Chondrocyte (in vitro differentiated cells): ENCODE measurements at regions not wholly inside any gene's neighbourhood (a gene's known extent, or its start where the extent isn't known, plus 50 kb on each side); places are given as distances from the start of the nearest gene placed in this dataset.

Source experiments
- DNase-seq: peaks from one replicate; pipeline ENCODE4 v3.0.0; 2021; ENCODE audit warnings: mixed read lengths, low spot score
- H3K27ac Mint-ChIP-seq: one replicate; pipeline ENCODE4 v1.8.0; 2021; ENCODE audit warnings: mild to moderate bottlenecking, moderate library complexity, mixed read lengths; ENCODE audit not compliant: unreplicated experiment
- H3K27me3 Mint-ChIP-seq: 2 replicates; pipeline ENCODE4 v1.8.0; 2021; ENCODE audit warnings: low read depth, mixed read lengths
- H3K36me3 Mint-ChIP-seq: 2 replicates; pipeline ENCODE4 v1.8.0; 2021; ENCODE audit warnings: low read depth, mixed read lengths
- H3K4me1 Mint-ChIP-seq: 2 replicates; pipeline ENCODE4 v1.8.0; 2021; ENCODE audit warnings: low read depth, mild to moderate bottlenecking, mixed read lengths
- H3K4me3 Mint-ChIP-seq: one replicate; pipeline ENCODE4 v1.8.0; 2021; ENCODE audit warnings: mild to moderate bottlenecking, moderate library complexity, mixed read lengths; ENCODE audit not compliant: unreplicated experiment
- H3K9me3 Mint-ChIP-seq: 2 replicates; pipeline ENCODE4 v1.8.0; 2021; ENCODE audit warnings: low read depth, mixed read lengths
- TF ChIP-seq, protein P1 (sequence below): fragments of 200-600 bp; sonication (generic); IDR thresholded peaks from 2 replicates; pipeline ENCODE4 v1.5.0; 2021; ENCODE audit warnings: antibody characterized with exemption, mild to moderate bottlenecking, moderate library complexity

DNA sequence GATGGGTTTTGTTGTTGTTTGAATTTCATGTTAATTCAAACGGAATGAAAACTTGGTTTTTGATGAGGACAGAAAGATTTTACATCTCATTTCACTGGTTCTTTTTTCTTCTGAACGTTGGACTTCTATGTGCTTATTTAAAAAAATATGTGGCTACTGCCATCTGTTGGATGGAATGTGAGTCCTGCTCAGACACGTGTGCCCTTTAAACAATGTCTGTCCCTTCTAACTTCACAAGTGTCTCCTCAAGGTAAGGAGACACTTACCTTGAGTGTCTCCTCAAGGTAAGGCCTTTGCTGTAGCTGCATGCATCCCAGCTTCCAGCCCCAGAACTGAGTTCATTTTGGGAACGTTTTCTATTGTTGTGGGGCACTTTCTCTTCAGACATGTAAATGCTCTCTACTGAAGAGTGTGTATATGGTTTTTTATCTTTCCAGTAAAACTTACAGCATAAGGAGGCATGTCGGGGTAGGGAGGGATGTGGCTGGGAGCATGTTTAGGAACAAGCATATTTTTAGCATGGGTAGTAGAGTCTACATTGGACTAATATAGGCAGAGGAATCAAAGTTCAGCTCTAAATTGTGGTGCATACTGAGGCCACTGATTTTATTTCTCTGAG, 63.1 kb upstream of the UBE3A start:
- peaks cover 12% of the 10 kb centered on the region for H3K4me1 Mint-ChIP-seq
- H3K27me3 Mint-ChIP-seq: no peaks in the 10 kb centered on the region
- peaks cover 7% of the 10 kb centered on the region for H3K9me3 Mint-ChIP-seq
- no peak for DNase-seq
- no peak overlapping the region for H3K27ac Mint-ChIP-seq
- H3K36me3 Mint-ChIP-seq: no peaks in the 10 kb centered on the region
- H3K4me3 Mint-ChIP-seq: no peak overlapping the region
- TF ChIP-seq, protein P1, sequence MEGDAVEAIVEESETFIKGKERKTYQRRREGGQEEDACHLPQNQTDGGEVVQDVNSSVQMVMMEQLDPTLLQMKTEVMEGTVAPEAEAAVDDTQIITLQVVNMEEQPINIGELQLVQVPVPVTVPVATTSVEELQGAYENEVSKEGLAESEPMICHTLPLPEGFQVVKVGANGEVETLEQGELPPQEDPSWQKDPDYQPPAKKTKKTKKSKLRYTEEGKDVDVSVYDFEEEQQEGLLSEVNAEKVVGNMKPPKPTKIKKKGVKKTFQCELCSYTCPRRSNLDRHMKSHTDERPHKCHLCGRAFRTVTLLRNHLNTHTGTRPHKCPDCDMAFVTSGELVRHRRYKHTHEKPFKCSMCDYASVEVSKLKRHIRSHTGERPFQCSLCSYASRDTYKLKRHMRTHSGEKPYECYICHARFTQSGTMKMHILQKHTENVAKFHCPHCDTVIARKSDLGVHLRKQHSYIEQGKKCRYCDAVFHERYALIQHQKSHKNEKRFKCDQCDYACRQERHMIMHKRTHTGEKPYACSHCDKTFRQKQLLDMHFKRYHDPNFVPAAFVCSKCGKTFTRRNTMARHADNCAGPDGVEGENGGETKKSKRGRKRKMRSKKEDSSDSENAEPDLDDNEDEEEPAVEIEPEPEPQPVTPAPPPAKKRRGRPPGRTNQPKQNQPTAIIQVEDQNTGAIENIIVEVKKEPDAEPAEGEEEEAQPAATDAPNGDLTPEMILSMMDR: peak; percentile 79

DNA sequence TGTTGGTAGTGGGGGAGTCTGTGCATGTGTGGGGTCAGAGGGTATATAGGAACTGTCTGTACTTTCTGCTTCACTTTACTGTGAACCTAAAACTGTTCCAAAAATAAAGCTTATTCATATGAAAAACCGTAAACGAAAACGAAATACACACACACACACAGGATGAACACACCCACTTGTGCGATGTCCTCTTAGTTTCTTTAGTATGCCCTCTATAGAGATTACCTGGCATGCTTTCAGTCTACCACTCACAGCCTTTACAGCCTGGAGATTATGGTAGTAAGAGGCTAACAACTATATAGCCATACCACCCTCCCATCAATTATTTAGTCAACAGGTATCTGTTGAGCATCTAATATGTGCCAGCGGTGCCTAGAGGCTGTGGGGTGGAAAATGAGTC, 60.0 kb upstream of the UBE3A start:
- TF ChIP-seq, protein P1: no peak
- DNase-seq: no peak
- Mint-ChIP-seq H3K4me1 (peaks cover 2% of the 10 kb centered on the region), H3K36me3 (no peaks in the 10 kb centered on the region), H3K9me3 (peaks cover 16% of the 10 kb centered on the region), H3K27ac (no peak overlapping the region), H3K27me3 (no peaks in the 10 kb centered on the region), H3K4me3 (no peak overlapping the region)

DNA sequence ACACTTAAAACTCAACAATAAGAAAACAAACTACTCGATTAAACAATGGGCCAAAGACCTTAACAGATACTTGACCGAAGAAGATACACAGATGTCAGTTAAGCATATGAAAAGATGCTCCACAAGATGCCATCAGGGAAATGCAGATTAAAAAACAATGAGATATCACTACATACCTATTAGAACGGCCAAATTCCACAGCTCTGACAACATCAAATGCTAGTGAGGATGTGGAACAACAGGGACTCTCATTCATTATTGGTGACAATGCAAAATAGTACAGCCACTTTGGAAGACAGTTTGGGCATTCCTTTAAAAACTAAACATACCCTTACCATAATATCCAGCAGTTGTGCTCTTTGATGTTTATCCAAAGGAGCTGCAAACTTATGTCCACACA, 59.1 kb upstream of the UBE3A start:
- TF ChIP-seq, protein P1: no peak
- Mint-ChIP-seq H3K4me1 (no peaks in the 10 kb centered on the region), H3K27me3 (no peaks in the 10 kb centered on the region), H3K36me3 (no peaks in the 10 kb centered on the region), H3K4me3 (no peak overlapping the region), H3K9me3 (peaks cover 24% of the 10 kb centered on the region), H3K27ac (no peak overlapping the region)
- no peak for DNase-seq

DNA sequence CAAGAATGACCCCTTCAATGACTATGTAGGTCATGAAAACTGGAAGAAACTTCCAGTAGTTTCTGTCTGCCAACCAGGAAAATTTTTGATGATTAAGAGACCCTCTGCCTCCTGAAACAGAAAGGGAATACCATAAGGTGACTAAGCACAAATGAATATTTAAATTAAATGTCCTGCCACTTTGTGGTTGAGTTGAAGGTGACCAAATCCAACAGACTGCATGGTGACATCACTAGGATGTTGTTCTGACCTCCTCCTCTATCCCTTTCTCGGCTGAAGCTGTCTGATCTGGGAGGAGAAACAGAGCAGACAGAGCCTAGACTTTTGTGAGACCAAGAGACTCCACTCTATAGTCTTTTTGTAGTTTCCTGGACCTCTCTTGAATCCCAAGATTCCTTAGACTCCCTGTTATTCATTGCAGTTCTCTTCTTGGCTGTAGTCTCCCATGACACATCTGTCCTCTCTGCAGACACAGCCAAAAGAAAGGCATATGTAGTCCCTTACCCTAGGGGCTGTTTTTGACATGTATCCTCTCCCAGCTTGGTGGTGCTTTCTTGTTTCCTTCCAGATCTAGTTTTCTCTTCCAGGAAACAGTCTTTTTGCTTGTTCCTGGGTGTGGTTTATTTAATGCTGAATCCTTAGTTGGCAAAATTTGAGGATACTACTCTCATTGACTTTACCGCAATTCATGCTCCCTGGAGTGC, 55.2 kb upstream of the UBE3A start:
- H3K27ac Mint-ChIP-seq: no peak overlapping the region
- no peaks in the 10 kb centered on the region for H3K4me1 Mint-ChIP-seq
- H3K27me3 Mint-ChIP-seq: no peaks in the 10 kb centered on the region
- no peak overlapping the region for H3K4me3 Mint-ChIP-seq
- DNase-seq: no peak
- TF ChIP-seq, protein P1: no peak
- H3K36me3 Mint-ChIP-seq: peaks cover 3% of the 10 kb centered on the region
- H3K9me3 Mint-ChIP-seq: peaks cover 44% of the 10 kb centered on the region

DNA sequence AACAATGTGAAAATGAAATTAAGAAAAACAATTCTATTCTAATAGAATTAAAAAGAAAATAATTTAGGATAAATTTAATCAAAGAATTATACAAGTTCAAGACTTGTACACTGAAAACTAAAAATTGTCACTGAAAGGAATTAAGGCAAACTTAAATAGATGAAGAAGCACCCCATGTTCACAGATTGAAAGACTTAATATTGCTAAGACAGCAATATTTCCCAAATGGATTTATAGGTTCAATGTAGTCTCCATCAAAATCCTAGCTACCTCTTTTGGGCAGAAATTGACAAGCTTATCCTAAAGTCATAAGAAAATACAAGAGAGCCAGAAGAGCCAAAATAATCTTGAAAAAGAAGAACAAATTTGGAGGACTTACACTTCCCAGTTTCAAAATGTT, 53.5 kb upstream of the UBE3A start:
- no peak for DNase-seq
- no peak overlapping the region for H3K27ac Mint-ChIP-seq
- peaks cover 42% of the 10 kb centered on the region for H3K9me3 Mint-ChIP-seq
- H3K27me3 Mint-ChIP-seq: no peaks in the 10 kb centered on the region
- no peaks in the 10 kb centered on the region for H3K4me1 Mint-ChIP-seq
- H3K4me3 Mint-ChIP-seq: no peak overlapping the region
- TF ChIP-seq, protein P1: no peak
- peaks cover 4% of the 10 kb centered on the region for H3K36me3 Mint-ChIP-seq
